Mammary epithelial cell (primary cell): ENCODE measurements at regions not wholly inside any gene's neighbourhood (a gene's known extent, or its start where the extent isn't known, plus 50 kb on each side); places are given as distances from the start of the nearest gene placed in this dataset.

Experiments used
- CTCF ChIP-seq, 2 donors: IDR thresholded peaks in 1 of 2; conservative IDR thresholded peaks in 1 of 2; 2 replicates each; pipeline ENCODE4 v1.5.1; 2011 to 2012; ENCODE audit warnings: inconsistent platforms in 2 of 2, low read length in 2 of 2, mild to moderate bottlenecking in 2 of 2, control low read depth in 1 of 2, low read depth in 1 of 2; ENCODE audit not compliant: insufficient read depth in 1 of 2; ENCODE audit errors: extremely low read depth in 1 of 2
- EZH2 ChIP-seq: IDR thresholded peaks from 2 replicates; pipeline ENCODE4 v1.6.1; 2012; ENCODE audit warnings: low read length, inconsistent platforms, borderline replicate concordance

DNA sequence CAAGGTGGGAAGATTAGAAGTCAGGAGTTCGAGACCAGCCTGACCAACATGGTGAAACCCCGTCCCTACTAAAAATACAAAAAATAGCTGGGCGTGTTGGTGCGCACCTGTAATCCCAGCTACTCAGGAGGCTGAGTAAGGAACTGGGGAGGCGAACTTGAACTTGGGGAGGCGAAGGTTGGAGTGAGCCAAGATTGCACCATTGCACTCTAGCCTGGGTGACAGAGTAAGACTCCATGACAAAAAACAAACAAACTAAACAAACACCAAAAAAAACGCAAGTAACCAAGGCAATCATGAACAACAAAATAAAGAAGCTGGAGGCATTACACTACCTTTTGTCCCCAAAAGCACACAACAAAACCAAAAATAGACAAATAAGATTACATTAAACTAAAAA lies 547.3 kb upstream of the GBE1 start:
- no peak for TF ChIP-seq CTCF (conservative IDR thresholded peaks at IDR 0.05 in 1 of 2, IDR thresholded peaks at IDR 0.05 in 1 of 2; ENCODE audit: extremely low read depth in 1 of 2, insufficient read depth in 1 of 2, low read depth in 1 of 2, low read length in 2 of 2)
- no peak for TF ChIP-seq EZH2
